ENCODE measurements at regions not wholly inside any gene's neighbourhood (a gene's known extent, or its start where the extent isn't known, plus 50 kb on each side); places are given as distances from the start of the nearest gene placed in this dataset.

DNA sequence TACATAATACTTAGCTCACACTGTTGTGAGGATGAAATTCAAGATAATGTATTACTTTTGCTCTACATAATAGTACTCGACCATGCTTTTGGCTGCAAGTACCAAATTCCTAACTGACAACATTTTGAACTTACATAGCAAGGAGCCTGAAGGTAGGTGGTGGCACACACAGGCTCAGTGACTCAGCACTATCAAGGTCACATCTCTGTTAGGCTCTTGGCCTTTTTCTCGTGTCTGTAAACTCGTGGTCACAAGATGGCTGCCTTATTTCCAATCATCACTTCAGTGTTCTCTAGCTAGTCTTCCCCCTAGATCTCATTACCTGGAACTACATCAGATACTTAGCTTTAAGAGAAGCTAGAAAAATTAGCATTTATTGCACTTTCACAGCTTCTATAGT lies 61.4 kb upstream of the ABCB5 start:
- Histone ChIP-seq H3K9ac (ENCODE audit: insufficient read depth, low read length, poor library complexity, severe bottlenecking) (no peak overlapping the region), H3K4me3 (replicated peaks in 1 of 3; ENCODE audit: low read depth in 2 of 3, low read length in 3 of 3) (no peak overlapping the region), H3K27ac (ENCODE audit: low read depth in 1 of 2, low read length in 2 of 2) (no peak overlapping the region), H3K4me1 (ENCODE audit: control insufficient read depth in 1 of 2, insufficient read depth in 2 of 2, low read length in 2 of 2) (no peaks in the 10 kb centered on the region), H3K36me3 (replicated peaks in 1 of 2; ENCODE audit: control insufficient read depth in 1 of 2, insufficient read depth in 2 of 2, low read length in 2 of 2) (no peaks in the 10 kb centered on the region), H4K20me1 (ENCODE audit: insufficient read depth, low read length) (no peaks in the 10 kb centered on the region), H3K27me3 (ENCODE audit: control insufficient read depth in 2 of 2, insufficient read depth in 2 of 2, low read length in 2 of 2) (no peaks in the 10 kb centered on the region), H3K79me2 (ENCODE audit: insufficient read depth, low read length) (no peaks in the 10 kb centered on the region), H2AFZ (ENCODE audit: insufficient read depth, low read depth, low read length, poor library complexity, severe bottlenecking) (no peak overlapping the region), H3K4me2 (replicated peaks; ENCODE audit: extremely low read depth, low read length, poor library complexity, severe bottlenecking) (no peak overlapping the region), H3K9me3 (replicated peaks in 1 of 2; ENCODE audit: control insufficient read depth in 1 of 2, insufficient read depth in 1 of 2, low read length in 2 of 2) (no peaks in the 10 kb centered on the region)
- no peak for DNase-seq
- TF ChIP-seq, protein P1, sequence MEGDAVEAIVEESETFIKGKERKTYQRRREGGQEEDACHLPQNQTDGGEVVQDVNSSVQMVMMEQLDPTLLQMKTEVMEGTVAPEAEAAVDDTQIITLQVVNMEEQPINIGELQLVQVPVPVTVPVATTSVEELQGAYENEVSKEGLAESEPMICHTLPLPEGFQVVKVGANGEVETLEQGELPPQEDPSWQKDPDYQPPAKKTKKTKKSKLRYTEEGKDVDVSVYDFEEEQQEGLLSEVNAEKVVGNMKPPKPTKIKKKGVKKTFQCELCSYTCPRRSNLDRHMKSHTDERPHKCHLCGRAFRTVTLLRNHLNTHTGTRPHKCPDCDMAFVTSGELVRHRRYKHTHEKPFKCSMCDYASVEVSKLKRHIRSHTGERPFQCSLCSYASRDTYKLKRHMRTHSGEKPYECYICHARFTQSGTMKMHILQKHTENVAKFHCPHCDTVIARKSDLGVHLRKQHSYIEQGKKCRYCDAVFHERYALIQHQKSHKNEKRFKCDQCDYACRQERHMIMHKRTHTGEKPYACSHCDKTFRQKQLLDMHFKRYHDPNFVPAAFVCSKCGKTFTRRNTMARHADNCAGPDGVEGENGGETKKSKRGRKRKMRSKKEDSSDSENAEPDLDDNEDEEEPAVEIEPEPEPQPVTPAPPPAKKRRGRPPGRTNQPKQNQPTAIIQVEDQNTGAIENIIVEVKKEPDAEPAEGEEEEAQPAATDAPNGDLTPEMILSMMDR (IDR thresholded peaks at IDR 0.05) = no peak
- intact Hi-C loops (cut with micrococcal nuclease) = no loop called here
- Mint-ChIP-seq H3K4me1 (no peaks in the 10 kb centered on the region), H3K4me3 (no peak overlapping the region), H3K27ac (no peak overlapping the region), H3K27me3 (ENCODE audit: low read depth in 3 of 3) (no peaks in the 10 kb centered on the region), H3K9me3 (peaks cover 0 to 4% (median 0%) of the 10 kb centered on the region in 7 donors), H3K36me3 (no peaks in the 10 kb centered on the region)
- WGBS (ENCODE audit: insufficient coverage) = no CpG with 5 or more reads among the region's 3 CpGs

DNA sequence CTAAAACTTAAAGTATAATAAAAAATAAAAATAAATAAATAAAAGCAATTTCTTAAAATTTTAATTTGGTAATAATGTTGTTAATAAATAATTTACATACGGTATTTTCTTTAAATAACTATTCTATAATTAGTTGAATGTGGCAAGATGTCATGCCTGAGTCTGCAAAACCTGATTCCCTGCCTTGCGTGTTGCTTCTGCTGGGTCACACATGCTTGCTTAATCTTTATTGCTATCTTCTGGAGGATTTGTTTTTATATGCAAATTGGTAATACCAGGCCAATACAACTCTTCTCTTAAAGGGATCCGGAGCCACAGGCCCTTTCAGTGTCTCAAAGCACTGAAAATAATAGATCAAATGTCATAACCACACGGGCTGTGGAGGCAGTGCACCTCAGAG lies 59.4 kb upstream of the ABCB5 start:
- Histone ChIP-seq H3K36me3 (replicated peaks in 1 of 2; ENCODE audit: control insufficient read depth in 1 of 2, insufficient read depth in 2 of 2, low read length in 2 of 2) (no peaks in the 10 kb centered on the region), H3K9ac (ENCODE audit: insufficient read depth, low read length, poor library complexity, severe bottlenecking) (no peak overlapping the region), H4K20me1 (ENCODE audit: insufficient read depth, low read length) (no peaks in the 10 kb centered on the region), H2AFZ (ENCODE audit: insufficient read depth, low read depth, low read length, poor library complexity, severe bottlenecking) (no peak overlapping the region), H3K27me3 (ENCODE audit: control insufficient read depth in 2 of 2, insufficient read depth in 2 of 2, low read length in 2 of 2) (no peaks in the 10 kb centered on the region), H3K4me2 (replicated peaks; ENCODE audit: extremely low read depth, low read length, poor library complexity, severe bottlenecking) (no peak overlapping the region), H3K4me3 (replicated peaks in 1 of 3; ENCODE audit: low read depth in 2 of 3, low read length in 3 of 3) (no peak overlapping the region), H3K27ac (ENCODE audit: low read depth in 1 of 2, low read length in 2 of 2) (no peak overlapping the region), H3K9me3 (replicated peaks in 1 of 2; ENCODE audit: control insufficient read depth in 1 of 2, insufficient read depth in 1 of 2, low read length in 2 of 2) (peaks cover 0 to 11% of the 10 kb centered on the region in 2 donors), H3K79me2 (ENCODE audit: insufficient read depth, low read length) (no peaks in the 10 kb centered on the region), H3K4me1 (ENCODE audit: control insufficient read depth in 1 of 2, insufficient read depth in 2 of 2, low read length in 2 of 2) (no peaks in the 10 kb centered on the region)
- no peak for DNase-seq
- Mint-ChIP-seq H3K27me3 (ENCODE audit: low read depth in 3 of 3) (no peaks in the 10 kb centered on the region), H3K9me3 (peaks cover 0 to 7% (median 3%) of the 10 kb centered on the region in 7 donors), H3K36me3 (no peaks in the 10 kb centered on the region), H3K4me1 (no peaks in the 10 kb centered on the region), H3K27ac (no peak overlapping the region), H3K4me3 (no peak overlapping the region)
- intact Hi-C loops (cut with micrococcal nuclease) = no loop called here
- TF ChIP-seq, protein P1 (IDR thresholded peaks at IDR 0.05) = no peak
- WGBS (ENCODE audit: insufficient coverage) = 100% methylated on average over 1 of the region's 4 CpGs

Measured in CD14-positive monocyte (primary cell).